D721Med (cell line): ENCODE measurements at regions not wholly inside any gene's neighbourhood (a gene's known extent, or its start where the extent isn't known, plus 50 kb on each side); places are given as distances from the start of the nearest gene placed in this dataset.

Experiments
- DNase-seq: peaks from one replicate; pipeline ENCODE4 v3.0.0; 2011; ENCODE audit warnings: low spot score; ENCODE audit not compliant: insufficient read length
- FAIRE-seq: peaks from 2 replicates; lab custom pipeline; 2011; peaks lifted over from hg19 to GRCh38; lab: Jason Lieb, UNC
- TF ChIP-seq, protein P1 (sequence below): IDR thresholded peaks from 2 replicates; pipeline ENCODE4 v1.5.1; 2012; ENCODE audit warnings: mild to moderate bottlenecking, control low read depth; ENCODE audit not compliant: insufficient read depth; ENCODE audit errors: missing control alignments

DNA sequence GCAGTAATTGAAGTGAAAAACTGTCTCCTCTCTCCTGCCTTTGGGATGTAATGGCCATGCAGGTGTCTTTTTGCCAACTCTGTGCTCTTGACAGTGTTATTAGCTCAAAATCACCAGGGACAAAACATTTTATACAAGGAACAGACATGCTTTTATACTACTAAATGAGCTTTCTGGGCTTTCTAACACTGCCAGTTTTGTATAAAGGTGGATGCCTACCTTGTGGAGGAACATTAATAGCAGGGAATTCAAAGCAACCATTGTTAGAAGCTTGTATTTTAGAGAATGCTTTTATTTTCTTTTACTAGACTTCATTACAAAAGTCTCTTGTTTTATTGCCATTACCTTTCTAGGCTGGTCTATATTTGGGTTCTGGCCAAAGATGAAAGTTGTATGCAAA, 54.7 kb upstream of the ARSJ start:
- FAIRE-seq (no peak), DNase-seq (no peak)
- TF ChIP-seq, protein P1, sequence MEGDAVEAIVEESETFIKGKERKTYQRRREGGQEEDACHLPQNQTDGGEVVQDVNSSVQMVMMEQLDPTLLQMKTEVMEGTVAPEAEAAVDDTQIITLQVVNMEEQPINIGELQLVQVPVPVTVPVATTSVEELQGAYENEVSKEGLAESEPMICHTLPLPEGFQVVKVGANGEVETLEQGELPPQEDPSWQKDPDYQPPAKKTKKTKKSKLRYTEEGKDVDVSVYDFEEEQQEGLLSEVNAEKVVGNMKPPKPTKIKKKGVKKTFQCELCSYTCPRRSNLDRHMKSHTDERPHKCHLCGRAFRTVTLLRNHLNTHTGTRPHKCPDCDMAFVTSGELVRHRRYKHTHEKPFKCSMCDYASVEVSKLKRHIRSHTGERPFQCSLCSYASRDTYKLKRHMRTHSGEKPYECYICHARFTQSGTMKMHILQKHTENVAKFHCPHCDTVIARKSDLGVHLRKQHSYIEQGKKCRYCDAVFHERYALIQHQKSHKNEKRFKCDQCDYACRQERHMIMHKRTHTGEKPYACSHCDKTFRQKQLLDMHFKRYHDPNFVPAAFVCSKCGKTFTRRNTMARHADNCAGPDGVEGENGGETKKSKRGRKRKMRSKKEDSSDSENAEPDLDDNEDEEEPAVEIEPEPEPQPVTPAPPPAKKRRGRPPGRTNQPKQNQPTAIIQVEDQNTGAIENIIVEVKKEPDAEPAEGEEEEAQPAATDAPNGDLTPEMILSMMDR: no peak

DNA sequence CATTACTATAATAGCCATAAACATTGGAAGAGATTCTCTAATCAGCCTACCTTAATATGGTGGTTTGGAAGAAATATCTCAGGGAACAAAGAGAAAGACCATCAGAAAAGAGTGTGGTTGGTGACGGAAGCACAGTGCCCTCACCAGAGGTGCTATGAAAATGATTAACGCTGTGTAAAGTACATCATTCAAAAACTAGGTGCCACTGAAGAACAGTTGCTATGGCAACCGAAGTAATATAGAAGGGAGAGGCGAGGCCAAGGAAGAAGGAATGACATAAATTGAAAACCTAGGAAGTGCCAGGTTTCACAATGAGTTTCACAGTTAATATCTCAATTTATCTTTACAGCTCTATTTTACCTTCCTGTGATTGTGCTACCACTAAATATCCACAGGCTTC, 57.0 kb upstream of the ARSJ start:
- FAIRE-seq (no peak), DNase-seq (no peak)
- TF ChIP-seq, protein P1: no peak

DNA sequence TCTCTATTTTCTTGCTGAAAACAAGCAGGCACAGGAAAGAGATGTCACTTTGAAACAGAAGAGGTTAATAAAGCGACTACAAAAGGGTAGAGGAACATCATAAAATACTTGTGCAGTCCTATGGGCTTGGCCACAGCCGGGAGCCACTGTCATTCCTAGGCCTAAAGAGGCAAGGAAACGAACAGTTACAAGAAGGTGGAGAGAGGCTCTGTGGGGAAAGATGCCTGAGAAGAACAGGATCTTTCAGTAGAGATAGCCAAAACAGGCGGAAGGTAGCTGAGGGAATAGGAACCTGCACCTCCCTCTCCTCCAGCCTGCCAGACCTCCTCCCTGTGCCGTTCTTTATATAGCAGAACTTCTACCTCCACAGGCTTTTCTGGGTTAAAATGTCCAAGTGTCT, 57.4 kb upstream of the ARSJ start:
- DNase-seq: no peak
- TF ChIP-seq, protein P1: no peak
- no peak for FAIRE-seq

DNA sequence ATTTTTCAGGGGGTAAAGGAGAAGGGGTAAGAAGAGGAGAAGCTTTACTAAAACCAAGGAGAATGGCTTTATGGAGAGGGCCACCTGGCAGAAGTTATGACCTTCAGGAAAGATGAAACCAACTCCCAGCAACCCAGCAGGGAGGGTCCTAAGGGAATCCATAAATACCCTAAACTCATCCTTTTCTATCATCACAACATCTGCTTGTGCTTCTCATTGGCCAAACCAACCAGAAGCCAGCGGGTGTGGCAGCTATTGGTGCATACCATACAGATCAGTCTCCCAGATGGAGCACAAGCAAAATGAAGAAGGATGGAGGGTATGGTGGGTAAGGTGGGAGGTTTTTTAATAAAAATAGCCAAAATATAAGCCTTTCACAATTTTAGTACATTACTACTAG, 58.5 kb upstream of the ARSJ start:
- TF ChIP-seq, protein P1: no peak
- FAIRE-seq (no peak), DNase-seq (no peak)

DNA sequence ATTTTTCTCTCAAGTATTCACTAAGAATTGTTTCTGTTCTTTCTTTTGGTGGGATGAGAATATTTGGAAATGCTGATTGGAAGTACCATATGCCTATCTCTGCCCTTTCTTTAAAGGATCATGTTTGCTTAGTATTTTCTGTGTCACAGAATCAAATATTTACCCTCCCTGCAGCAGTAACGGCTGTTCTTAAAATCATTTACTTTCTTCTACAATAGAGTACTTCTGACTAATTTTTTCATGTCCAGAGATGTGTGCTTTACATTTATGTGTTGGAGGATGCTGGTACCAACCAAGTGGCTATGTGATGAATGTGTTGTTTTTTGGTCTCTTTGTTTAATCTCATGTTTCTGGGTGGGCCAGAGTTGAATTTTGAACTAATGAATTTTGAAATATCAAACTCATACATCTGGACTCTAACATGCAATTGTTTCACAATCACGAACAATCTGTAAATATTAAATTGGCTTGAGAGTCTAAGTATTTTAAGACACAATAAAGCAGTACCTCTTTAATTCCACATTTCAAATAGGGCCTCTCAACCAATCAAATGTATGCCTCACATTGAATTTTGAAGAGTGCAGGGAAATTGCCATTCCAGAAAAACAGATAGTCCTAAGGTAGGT, 59.4 kb upstream of the ARSJ start:
- TF ChIP-seq, protein P1: no peak
- no peak for DNase-seq
- FAIRE-seq: no peak

DNA sequence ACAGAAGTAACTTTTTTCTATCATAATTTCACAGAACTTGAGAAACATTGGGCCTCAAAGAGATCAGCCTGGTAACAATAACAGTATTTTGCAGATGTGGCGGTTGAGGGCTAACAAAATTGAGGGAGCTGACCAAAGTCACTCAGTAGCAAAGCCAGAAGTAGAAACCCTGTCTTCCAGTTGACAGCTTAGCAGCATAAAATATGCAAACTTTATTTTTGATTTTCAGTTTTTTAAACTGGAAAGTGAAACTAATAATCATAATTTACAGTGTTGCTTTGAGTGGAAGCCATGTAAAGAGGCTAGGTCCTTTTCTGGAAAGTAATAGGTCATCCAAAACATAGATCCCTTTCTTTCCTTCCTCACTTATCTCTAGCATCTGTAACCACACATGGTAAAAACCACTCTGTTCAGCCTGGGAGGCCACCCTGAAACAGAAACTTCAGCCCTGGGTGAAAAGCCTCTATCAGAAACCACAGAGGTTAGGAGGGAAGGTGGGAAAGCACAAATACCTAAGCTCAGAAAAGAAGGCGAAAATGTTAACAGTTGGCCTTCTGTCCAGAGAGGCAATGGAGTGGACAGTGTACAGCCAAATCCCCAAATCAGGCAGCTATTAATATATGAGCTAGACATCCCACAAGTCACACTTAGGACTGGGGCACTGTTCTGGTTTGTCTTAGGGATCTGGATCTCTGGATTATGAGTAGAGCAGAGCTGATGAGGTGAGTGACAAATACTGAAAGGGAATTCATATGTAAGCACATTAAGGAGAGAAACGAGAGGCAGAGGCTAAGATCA, 61.1 kb upstream of the ARSJ start:
- DNase-seq (no peak), FAIRE-seq (no peak)
- TF ChIP-seq, protein P1: no peak

DNA sequence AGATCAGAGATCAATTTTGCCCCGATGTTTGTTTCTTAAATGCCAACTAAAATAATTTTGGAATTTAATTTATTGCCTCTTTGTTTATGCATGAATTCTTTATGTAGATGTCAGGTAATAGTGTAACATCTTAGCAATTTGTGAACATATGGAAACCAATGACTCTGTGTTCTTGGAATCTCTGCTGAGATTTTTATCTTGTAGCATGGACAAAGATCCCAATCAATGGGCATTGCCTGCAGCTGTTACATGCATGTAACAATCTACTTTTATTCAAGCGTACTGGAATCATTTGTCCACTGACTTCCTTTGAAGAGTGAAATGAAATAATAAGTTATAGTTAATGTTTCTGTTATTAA, 61.6 kb upstream of the ARSJ start:
- no peak for FAIRE-seq
- no peak for DNase-seq
- TF ChIP-seq, protein P1: no peak
